ENCODE measurements at regions not wholly inside any gene's neighbourhood (a gene's known extent, or its start where the extent isn't known, plus 50 kb on each side); places are given as distances from the start of the nearest gene placed in this dataset.

GRCh38 chr5:45189481-45189880 is 380.7 kb downstream of the MRPS30 start:
- TF ChIP-seq CTCF (IDR thresholded peaks at IDR 0.05; ENCODE audit: low read depth, low read length) = no peak
- H3K4me3 ChIP-seq (ENCODE audit: low read depth, low read length) = no peak overlapping the region

- no peak for TF ChIP-seq CTCF (IDR thresholded peaks at IDR 0.05; ENCODE audit: low read depth, low read length)
These were observed 386.3 kb downstream of the MRPS30 start for GRCh38 chr5:45195026-45195425.

More at GRCh38 chr5:45195026-45195425, 386.3 kb downstream of the MRPS30 start:
- H3K4me3 ChIP-seq (ENCODE audit: low read depth, low read length) = no peak overlapping the region

Measured in WI38 (cell line).